HS-27A (cell line): ENCODE measurements at regions not wholly inside any gene's neighbourhood (a gene's known extent, or its start where the extent isn't known, plus 50 kb on each side); places are given as distances from the start of the nearest gene placed in this dataset.
"Not testable (repeated sequence)": the region's sequence is repeated elsewhere in the genome, so short reads cannot be mapped to it uniquely, and the experiment has no call there.

Source experiments
- DNase-seq: peaks from one replicate; pipeline ENCODE4 v3.0.0-alpha.2; 2012; ENCODE audit warnings: low read depth, missing footprints

- DNase-seq, result no peak
Observed at GRCh38 chr3:145429546-145429945, 731.4 kb downstream of the PLOD2 start.

GRCh38 chr3:145448436-145448835 is 712.5 kb downstream of the PLOD2 start:
- DNase-seq, result no peak

DNA sequence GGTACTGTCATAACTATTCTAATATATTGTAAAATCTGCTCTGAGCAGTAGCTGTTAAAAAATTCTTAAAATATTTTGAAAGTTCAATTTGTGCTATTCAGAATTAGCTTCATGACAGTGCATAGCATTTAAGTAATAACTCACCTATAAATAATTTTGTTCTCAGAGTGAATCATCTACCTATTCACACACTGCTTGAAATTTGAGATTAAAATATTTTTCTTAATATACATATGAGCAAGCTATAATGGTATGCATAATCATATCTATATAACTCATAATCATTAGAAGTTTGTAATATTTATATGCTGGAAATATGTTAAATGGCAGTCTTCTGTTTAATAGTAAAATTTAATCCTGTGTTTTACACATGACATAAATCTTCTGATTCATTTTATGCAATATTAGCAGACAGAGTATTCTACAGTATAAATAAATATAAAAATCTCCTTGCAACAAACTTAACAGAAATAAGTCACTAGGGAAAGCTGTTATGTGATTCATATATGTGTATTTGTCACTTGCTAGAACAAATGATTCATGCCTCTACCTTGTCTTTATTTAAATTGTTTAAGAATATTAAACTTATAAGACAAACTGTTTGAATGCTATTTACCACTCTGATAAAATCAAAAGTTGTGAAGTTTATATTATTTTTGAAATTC is 710.8 kb downstream of the PLOD2 start:
- DNase-seq, result no peak

- no peak for DNase-seq
Observed at GRCh38 chr3:145457825-145458552, 703.0 kb downstream of the PLOD2 start.

DNA sequence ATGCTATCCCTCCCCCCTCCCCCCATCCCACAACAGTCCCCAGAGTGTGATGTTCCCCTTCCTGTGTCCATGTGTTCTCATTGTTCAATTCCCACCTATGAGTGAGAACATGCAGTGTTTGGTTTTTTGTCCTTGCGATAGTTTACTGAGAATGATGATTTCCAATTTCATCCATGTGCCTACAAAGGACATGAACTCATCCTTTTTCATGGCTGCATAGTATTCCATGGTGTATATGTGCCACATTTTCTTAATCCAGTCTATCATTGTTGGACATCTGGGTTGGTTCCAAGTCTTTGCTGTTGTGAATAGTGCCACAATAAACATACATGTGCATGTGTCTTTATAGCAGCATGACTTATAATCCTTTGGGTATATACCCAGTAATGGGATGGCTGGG is 701.3 kb downstream of the PLOD2 start:
- DNase-seq, result not testable (repeated sequence)

DNA sequence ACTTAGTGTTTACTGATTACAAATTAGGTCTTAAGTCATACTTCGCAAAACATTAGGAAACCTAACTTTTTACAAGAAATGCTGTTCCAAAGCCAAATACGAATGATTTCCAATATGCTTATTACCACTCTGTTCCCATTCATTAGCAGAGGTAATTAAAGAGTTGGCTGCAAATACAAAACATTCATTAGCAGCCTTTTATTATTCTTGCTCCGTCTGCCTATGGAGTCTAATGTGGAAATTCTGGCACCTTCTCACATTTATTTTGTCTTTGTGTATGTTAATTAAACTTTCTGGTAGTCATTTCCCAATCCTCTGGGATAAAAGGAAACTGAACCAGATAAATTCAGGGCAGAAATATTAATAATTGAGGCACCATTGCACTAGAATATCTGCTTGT is 689.0 kb downstream of the PLOD2 start:
- no peak for DNase-seq

- DNase-seq, result not testable (repeated sequence)
Observed at GRCh38 chr3:145482735-145483134, 678.2 kb downstream of the PLOD2 start.

DNA sequence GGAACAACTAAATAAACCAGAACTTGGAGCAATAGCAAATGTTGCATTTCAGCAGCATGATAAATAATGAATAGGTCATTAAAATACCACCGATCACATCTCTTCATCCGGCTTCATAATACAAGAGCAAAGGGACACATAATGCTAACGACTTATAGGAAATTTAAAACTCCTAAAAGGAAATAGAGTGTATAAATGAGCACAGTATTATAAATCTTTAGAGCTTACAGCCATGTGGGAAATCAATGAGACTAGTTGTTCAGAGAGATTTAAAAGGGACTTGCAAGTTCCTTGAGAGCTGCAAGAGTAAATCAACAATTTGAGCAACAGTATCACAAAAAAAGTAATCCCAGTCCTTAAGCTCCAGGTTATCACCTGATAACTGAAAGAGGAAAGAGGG is 677.0 kb downstream of the PLOD2 start:
- no peak for DNase-seq

DNA sequence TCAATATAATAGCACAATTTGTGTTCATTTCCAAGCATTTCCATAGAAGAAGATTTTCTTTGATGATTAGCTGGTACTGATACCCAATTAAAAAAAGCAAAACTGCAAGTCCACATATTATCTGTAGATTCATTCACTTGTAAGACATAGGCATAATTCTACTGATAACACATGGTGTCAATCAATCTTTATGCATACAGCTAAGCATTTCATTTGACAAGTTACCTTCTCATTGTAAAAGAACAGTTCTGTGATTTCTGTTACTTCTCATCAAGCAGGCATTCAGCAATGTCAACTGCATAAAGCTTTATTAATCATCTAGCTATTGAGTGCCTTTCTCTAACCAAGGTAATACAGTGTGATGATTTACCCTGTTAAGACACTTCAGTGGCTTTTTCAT is 672.0 kb downstream of the PLOD2 start:
- DNase-seq, result no peak

DNA sequence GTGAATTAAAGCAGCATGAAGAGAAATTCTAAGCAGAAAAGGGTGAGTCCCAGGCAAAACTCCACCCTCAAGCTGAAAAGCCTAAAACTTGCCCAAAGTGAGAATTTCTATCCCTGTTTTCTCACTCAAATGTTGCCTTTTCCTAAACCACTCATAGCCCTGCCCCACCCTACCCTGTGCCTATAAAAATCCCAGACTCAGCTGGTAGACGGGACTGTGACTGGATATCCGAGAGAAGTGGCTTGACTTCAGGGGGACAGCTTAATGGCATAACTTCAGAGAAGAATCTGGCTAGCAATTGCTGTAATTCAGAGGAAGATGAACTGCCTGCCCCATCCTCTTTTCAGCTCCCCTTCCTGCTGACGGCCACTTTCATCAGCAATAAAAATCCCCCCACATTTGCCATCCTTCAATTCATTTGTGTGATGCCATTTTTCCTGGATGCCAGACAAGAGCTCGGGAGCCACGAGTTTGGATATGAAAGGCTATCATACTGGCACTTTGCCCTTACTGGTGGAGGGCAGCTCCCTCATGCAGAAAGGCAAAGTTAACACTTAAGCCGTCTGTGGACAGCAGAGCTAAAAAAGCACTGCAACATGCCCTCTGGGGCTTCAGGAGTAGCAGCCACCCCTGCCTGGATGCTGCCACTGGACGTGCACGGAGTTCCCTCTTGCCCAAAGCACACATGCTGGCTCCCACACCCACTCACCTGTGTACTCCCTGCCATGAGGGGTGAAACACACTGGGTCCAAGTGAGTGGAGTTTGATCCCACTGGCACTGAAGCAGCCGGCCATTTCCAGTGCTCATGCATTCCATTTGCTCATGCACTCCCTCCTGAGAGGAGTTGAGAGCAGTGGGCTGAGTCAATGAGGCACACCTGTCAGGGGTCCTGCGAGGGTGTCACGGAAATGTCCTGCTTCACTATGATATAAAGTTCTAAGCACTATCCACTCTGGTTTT is 670.6 kb downstream of the PLOD2 start:
- no peak for DNase-seq

GRCh38 chr3:145492456-145492855 is 668.5 kb downstream of the PLOD2 start:
- no peak for DNase-seq

- not testable (repeated sequence) for DNase-seq
Observed at GRCh38 chr3:145517416-145517815, 643.6 kb downstream of the PLOD2 start.

GRCh38 chr3:145518639-145519038 is 642.3 kb downstream of the PLOD2 start:
- no peak for DNase-seq

- DNase-seq, result no peak
Observed at GRCh38 chr3:145519398-145520047, 641.5 kb downstream of the PLOD2 start.

GRCh38 chr3:145522179-145522578 is 638.8 kb downstream of the PLOD2 start:
- no peak for DNase-seq

DNA sequence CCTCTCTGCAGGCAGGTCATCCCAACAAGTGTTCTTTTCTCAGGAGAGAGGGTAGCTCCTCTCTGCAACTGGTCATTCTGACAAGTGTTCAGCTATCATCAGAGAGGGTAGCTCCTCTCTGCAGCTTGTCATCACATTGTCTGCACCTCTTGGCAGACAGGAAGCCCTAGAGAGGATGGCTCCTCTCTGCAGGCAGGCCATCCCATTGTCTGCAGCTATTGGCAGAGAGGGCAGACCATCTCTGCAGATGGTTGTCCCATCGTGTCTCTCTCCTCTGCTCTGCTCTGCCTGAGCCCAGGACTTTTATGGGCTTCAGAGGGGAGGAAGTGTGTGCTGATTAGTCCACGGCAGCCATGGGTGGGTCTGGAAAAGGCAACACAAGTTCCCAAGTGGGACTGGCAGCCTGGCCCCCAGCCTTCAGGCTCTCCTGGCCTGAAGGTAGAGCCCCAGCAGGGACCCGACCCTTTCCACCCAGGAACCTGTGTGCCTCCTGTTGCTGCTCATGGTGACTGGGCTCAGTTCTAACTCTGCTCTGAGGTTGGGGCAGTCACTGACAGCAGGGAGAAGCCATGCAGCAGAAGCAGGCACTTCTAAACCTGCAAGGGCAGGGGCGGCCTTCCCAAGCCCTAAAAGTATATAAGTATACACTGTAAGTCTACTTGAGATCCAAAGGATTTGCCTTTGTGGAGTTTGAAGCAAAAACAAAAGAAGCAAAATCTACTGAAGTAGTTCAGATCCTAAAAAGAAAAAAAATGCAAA is 637.9 kb downstream of the PLOD2 start:
- no peak for DNase-seq

- DNase-seq, result no peak
Observed at GRCh38 chr3:145531548-145531947, 629.4 kb downstream of the PLOD2 start.

DNA sequence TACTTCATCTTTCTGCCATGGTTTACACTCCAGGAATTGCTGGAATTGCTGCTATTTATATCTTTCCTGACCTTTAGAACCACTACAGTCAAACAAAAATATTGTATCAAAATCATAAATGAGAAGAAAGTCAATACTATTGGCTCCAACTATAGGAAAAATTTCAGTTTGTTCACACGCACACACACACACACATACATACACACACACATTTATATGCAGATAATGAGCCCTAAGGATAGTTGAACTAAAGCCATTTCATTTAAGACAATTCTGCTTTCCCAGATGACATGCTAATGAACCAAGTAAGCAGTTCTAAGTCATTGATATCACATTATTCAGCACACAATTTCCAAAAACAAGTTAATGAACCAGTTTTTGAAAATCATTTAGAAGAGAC is 627.3 kb downstream of the PLOD2 start:
- no peak for DNase-seq

- no peak for DNase-seq
Observed at GRCh38 chr3:145536461-145536860, 624.5 kb downstream of the PLOD2 start.

GRCh38 chr3:145550522-145550921 is 610.5 kb downstream of the PLOD2 start:
- DNase-seq, result no peak

- peak; percentile 3 for DNase-seq
Observed at GRCh38 chr3:145557405-145557804, 603.6 kb downstream of the PLOD2 start.
